CMK (cell line): ENCODE measurements at regions not wholly inside any gene's neighbourhood (a gene's known extent, or its start where the extent isn't known, plus 50 kb on each side); places are given as distances from the start of the nearest gene placed in this dataset.
"Not testable (repeated sequence)": the region's sequence is repeated elsewhere in the genome, so short reads cannot be mapped to it uniquely, and the experiment has no call there.

ENCODE experiments used
- DNase-seq: peaks from one replicate; pipeline ENCODE4 v3.0.0-alpha.2; 2010; ENCODE audit warnings: low read depth

DNA sequence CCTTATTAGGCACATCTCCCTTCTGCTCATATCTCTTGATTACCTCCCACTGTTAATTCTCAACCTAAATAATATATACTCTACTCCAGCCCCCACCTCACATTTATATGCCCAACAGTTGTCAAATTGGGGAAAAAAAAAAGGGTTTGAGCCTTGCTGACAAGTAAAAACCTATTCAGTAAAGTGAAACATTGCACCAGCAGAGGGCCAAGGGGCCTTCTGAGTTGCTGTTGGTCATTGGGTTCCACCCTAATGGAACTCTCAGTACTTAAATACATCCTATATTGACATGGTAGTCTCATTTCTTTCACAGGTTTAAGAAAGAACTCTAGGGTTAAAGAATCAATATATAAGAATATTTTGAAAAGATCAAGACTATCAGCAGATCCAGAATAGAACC is 362.2 kb downstream of the SMARCA1 start:
- no peak for DNase-seq

- DNase-seq = no peak
Measured at GRCh38 chrX:129158505-129158904, 364.8 kb downstream of the SMARCA1 start.

DNA sequence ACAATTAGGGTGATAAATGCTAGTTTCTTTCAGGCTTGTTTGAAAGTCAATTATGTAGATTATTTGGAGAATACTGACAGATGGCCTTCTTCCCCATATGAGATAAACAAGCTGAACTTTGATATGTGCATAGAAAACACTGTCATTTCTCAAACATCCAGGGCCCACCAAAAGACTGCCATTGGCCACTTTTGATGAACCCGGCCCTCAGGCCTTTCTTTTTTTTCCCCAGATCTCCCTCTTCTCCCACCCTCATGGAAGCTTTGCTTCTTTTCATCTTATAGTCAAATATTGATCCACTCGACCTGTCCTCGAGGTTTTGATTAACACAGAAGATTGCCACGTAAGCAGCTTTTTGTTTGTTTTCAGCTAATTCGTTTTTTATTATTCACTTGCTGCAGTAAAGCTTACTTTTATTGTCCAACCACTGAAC is 377.4 kb downstream of the SMARCA1 start:
- DNase-seq = no peak

DNA sequence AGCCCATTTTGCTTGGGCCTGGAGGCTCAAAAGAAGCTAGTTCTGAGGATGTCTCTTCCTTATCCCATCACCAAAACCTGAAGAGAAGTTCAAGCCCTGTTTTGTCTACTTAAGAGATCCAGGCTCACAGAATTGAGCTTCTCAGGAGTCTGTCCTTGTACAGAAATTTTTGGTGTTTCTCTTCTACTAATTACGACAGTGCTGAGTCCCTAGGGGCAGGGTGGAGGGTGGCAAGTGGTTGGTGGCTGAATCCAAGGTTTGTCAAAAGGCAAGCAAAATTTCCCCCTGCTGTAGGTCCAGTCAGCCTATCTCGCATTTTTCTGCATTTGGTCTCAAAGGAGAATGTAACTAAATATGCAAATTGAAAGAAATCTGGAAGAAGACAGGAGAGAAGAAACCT is 377.9 kb downstream of the SMARCA1 start:
- DNase-seq = no peak

GRCh38 chrX:129144172-129145038 is 378.9 kb downstream of the SMARCA1 start:
- DNase-seq = no peak

- DNase-seq = no peak
Measured at GRCh38 chrX:129139837-129140598, 383.3 kb downstream of the SMARCA1 start.

DNA sequence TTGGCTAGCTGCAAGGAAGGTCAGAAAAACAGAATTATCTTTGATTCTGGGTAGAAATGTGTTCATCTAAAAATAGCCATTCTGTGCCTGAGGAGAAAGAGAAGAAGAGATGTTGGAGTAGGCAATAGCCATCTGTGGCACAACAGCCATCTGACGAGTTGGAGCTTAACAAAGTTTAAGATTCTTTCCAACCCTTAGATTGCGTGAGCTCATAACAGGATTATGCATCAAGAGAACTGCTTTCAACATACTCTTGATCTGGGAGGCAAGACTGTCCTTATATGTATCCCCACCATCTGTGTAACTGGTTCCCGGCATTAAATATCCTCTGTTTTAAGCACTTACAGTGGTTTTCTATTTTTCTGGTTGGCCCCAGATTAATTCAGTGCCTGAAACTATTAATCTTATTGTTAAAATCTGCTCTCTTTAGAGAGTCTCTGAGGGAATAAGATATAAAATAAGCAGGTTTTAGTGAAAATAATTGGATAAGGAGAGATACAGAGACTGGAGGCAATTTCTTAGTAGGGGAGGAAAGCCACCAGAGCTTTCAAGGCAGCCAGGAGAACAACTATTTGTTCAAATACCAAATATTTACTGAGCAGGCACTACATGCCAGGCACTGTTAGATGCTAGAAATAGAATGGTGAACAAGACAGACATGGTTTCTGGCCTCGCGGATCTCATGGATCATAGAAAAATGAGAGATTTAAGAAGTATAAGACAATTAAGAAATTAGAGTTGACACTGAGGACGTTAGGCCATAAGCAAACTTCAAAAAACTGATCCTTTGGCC is 398.0 kb downstream of the SMARCA1 start:
- no peak for DNase-seq

GRCh38 chrX:129123795-129124194 is 399.5 kb downstream of the SMARCA1 start:
- no peak for DNase-seq

GRCh38 chrX:129116676-129117470 is 406.4 kb downstream of the SMARCA1 start:
- no peak for DNase-seq

DNA sequence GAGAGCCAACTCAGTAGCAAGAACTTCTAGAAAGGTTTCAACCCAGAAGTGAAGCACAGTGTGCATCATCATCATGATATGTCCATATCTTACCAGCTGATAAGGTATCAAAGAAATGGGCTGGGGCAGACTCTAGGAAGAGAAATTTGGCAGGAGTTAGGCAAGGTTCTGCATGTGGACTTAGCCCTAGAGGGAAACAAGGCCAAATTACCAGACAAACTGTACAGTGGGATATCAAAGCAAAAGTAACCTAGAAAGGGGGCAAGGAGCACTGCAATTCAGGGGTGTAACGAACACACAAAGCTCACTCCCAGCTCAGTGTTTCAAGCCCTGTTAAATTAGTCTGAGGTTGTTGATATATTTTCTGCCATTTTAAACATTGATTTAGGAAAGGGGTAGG is 407.4 kb downstream of the SMARCA1 start:
- DNase-seq = no peak

GRCh38 chrX:129115104-129115503 is 408.2 kb downstream of the SMARCA1 start:
- DNase-seq = peak; percentile 17

DNA sequence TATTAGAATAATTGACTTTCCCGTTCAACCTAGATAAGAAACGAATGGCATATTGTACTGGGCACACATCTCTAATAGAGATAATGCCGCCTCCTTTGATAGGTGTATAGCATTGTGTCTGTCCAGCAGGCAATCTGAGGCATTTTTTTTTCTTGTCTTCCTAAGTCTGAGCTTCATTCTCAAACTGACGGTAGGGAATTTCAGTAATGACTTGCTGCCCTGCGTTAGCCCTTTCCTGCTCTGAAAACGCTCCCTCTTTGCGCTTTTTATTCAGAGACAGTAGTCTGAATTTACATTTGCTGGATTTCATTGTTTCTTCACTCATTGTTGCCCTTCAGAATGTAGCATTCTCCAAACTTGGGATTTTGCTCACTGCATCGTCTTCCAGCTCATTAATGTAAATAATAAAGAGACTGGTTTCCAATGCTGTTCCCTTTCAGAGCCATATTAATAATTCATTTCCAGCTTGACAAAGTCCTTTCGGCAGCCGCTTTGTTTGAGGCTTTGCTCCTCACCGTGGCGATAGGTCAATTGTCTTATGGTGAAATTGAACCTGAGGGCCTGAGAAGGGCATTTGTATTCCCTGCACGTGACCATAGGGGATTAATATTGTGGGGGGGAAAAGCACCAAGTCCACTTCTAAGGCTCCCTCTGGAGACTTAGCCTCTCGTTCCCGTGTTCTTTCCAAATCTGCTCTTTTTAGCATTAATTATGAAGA is 412.1 kb downstream of the SMARCA1 start:
- no peak for DNase-seq

DNA sequence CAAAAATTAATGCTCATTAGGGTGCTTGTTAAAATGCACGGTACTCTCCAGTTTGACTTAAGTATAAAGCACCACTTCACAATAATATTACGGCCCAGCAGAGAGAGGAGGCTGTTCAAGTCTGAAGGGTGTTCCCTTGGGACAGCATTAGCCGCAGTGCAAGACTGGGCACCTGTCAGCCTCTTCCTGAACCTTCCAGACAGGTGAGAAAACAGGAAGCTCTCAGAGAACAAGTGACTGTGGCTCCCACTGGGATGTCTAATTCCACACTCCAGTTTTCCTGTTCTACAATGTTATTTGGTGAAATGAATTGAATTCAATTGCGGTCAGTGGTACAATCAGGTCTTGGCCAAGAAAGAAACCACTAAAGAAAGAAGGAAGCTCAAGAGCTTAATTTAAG is 414.4 kb downstream of the SMARCA1 start:
- no peak for DNase-seq

DNA sequence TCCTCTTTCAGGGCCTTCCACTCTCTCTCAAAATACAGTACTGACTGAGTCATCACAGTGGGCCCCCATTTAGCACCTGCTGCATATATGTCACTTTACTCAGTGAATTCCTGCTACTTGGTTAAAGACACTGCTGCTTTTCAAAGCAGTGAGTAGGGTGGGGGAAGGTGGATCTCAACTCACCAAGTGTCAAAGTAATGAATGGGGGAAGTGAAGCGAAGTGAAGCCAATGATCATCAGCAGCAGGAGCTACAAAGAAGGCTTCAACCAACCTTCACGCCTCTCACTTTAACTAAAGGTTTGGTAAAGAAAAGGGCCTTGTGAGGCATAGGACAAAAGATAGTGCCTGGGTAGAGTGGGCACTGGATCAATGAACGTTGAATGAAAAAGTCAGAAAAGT is 424.1 kb downstream of the SMARCA1 start:
- DNase-seq = no peak

DNA sequence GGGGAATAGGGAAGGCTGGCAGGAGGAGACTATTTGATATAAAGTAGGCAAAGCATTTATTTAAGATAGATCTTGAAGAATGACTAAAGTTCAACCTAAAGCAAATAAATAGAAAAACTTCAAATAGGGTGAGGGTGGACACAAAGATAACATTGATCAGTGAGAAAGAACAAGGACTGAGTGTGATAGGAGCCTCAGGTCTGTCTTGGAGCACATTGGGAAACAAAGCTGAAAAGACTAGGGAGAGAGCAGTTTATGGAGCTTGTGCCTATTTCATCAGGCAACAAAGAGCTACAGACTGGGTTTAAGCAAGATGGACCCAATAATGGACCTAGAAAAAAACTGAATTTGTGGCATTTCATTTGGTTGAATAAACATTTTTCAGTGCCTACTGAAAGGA is 425.6 kb downstream of the SMARCA1 start:
- DNase-seq = no peak

DNA sequence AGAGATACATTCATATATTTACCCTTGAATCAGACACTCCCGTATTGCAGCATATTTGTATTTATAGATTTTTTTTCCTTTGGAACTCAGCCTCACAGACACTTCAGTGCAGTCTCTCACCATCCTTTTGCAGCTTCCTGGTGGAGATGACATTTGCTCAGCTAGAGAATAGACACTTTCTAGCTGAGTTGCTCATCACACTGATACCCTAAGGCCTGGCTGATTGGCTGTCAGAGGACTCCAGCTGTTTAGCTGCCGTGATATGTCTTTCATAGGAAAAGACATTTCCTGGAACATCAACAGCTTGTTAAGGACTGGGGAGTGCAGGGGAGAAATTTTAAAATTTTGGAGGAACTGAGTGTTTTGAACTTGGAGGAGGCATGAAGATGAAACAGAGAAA is 429.6 kb downstream of the SMARCA1 start:
- no peak for DNase-seq

- DNase-seq = no peak
Measured at GRCh38 chrX:129092757-129093156, 430.5 kb downstream of the SMARCA1 start.

DNA sequence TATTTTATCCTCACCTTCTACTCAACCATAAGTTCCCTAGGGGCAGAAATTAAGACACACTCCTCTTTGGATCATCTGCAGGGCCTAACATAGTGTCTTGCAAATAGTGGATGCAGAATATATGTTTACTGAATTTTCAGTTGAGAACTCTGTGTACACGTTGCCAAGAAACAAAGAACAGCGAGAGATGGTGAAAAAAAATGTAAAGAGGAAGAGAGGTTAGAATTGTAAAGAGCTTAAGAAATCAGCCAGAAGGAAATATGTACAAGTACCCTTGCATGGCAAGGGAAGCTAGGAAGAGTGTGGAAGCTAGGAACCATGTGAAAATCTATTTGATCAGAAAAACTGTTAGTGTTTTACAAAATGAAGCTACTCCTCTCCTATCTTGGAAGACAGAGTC is 431.0 kb downstream of the SMARCA1 start:
- DNase-seq = no peak

- no peak for DNase-seq
Measured at GRCh38 chrX:129091097-129091496, 432.2 kb downstream of the SMARCA1 start.

- DNase-seq = no peak
Measured at GRCh38 chrX:129086802-129087201, 436.5 kb downstream of the SMARCA1 start.

GRCh38 chrX:129084291-129084690 is 439.0 kb downstream of the SMARCA1 start:
- not testable (repeated sequence) for DNase-seq
